ENCODE measurements at regions not wholly inside any gene's neighbourhood (a gene's known extent, or its start where the extent isn't known, plus 50 kb on each side); places are given as distances from the start of the nearest gene placed in this dataset.

DNA sequence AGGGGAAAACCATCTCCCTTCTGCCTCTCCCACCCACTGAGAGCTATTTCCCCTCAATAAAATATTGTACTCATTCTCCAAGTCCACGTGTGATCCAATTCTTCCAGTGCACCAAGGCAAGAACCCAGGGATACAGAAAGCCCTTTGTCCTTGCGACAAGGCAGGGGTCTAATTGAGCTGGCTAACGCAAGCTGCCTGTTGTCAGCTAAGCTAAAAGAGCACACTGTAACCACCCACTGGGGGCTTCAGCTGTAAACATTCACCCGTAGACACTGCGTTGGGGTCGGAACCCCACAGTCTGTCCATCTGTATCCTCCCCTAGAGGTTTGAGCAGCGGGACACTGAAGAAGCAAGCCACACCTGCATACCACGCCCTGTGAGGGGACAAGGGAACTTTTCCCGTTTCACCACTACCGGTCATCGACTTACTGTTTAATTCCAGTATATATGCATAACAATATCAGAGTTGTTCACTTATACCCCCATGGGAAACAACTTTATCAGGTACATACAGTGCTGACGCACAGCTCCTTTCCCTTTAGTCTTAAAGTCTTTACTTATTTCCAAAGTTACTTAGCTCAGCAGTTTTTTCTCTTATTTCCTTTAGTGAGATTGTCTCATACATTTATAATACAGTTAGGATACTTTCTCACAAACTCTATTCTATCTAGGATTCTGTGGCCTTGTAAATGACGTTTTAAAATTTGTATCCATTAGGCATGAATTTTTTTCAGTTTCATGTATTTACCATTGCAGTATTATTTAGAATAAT, 721.6 kb downstream of the ANKRD7 start:
- TF ChIP-seq, protein P1, sequence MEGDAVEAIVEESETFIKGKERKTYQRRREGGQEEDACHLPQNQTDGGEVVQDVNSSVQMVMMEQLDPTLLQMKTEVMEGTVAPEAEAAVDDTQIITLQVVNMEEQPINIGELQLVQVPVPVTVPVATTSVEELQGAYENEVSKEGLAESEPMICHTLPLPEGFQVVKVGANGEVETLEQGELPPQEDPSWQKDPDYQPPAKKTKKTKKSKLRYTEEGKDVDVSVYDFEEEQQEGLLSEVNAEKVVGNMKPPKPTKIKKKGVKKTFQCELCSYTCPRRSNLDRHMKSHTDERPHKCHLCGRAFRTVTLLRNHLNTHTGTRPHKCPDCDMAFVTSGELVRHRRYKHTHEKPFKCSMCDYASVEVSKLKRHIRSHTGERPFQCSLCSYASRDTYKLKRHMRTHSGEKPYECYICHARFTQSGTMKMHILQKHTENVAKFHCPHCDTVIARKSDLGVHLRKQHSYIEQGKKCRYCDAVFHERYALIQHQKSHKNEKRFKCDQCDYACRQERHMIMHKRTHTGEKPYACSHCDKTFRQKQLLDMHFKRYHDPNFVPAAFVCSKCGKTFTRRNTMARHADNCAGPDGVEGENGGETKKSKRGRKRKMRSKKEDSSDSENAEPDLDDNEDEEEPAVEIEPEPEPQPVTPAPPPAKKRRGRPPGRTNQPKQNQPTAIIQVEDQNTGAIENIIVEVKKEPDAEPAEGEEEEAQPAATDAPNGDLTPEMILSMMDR (conservative IDR thresholded peaks at IDR 0.05; ENCODE audit: low read length): no peak
- no peak for TF ChIP-seq EZH2phosphoT487 (IDR thresholded peaks at IDR 0.05; ENCODE audit: borderline replicate concordance)

Measured in Loucy (cell line).